Right renal pelvis (tissue), 4 donors: ENCODE measurements at regions not wholly inside any gene's neighbourhood (a gene's known extent, or its start where the extent isn't known, plus 50 kb on each side); places are given as distances from the start of the nearest gene placed in this dataset.

Source experiments
- DNase-seq, 4 donors: peaks; one replicate each; pipeline ENCODE4 v3.0.0-alpha.2; 2013; ENCODE audit warnings: low read depth in 4 of 4, low spot score in 3 of 4, missing footprints in 1 of 4

DNA sequence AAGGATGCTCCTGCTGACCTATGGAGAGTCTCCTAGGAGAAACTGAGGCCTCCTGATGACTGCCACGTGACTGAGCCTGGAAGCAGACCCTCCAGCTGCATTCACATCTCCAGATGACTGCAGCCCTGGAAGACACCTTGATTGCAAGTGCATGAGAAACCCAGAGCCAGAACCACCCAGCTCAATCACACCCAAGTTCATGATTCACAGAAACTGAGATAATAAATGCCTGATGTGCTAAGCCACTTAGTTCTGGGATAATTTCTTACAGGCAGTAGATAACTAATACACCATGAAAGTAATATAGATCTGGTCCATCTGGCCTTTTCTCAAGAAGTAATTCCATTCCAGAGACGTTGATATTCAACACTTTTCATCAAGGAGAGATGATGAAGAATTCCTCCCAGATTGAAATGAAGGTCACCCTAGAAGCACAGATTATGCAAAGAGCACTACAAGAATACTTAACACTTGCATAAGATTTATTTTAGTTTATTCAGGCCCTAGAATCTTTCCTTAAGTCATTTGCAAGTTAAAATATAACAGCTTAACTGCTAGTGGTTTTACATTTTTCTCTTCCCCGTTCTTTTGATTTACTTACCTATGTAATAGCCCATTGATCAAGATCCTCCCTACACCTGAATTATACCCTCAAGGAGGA lies 208.2 kb upstream of the INHBA start:
- DNase-seq: no peak

GRCh38 chr7:41907444-41907843 lies 204.6 kb upstream of the INHBA start:
- no peak for DNase-seq

- DNase-seq: no peak
These were observed 197.6 kb upstream of the INHBA start for GRCh38 chr7:41900532-41900931.

DNA sequence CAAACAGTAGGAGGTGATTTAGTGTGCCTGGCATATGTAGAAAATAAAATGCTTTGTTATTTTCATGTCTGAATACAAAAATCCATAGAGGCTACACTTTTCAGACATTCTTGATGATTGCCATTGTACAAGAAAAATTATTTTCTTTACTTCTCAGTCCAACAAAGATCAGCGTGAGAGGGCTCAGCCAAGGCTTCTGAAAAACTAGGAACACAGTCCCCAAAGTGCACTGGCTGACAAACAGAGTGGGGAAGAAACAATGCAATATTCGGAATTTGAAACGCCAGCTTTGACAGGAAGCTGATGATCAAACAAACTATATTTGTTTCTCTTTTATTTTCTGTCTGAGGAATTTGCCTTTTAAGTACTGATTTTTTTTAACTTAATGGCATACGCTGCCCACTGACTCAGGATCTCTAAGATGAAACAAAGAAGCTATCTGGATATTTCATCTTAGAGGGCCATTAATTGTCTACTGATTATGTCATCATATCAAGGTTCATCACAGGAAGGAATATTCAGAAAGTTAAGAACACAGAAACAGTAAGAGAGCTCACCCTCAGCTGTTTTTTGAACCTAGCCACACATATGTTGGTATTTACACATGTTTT lies 197.0 kb upstream of the INHBA start:
- DNase-seq: no peak

- no peak for DNase-seq
These were observed 190.8 kb upstream of the INHBA start for GRCh38 chr7:41893656-41894055.

DNA sequence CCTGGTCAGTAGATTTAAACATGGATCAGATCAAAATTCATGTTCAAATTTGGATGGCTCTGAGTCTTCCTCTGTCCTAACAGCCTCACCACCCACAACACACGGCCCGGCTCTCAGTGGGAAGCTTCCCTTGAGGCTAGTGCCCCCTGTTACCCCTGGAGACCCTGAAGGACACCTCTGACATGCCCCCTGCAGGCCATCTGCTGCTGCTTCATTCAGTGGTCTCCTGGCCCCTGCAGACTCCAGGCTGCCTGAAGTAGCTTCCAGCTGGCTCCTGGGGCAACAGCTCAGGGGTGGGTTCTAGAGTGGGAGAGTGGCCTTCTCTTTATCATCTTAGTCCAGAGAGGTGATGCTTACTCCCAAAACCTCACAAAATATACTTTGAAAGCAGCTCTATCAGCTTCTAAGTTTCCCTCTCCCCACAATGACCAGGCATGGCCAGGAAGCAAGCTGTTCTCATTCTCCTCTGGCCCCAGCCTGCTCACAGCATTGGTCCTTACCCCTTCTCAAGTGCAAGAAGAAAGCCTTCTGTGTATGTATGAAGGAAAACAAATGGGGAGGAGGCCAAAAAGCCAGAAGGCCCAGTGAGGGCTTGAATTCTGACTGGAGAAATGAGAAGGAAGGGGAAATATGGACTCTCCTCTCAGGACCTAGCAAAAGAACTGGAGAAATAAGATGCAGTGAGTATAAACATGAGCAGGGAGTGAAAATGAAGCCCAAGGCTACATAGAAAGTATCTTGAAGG lies 189.6 kb upstream of the INHBA start:
- no peak for DNase-seq

- no peak for DNase-seq
These were observed 189.1 kb upstream of the INHBA start for GRCh38 chr7:41891950-41892349.

DNA sequence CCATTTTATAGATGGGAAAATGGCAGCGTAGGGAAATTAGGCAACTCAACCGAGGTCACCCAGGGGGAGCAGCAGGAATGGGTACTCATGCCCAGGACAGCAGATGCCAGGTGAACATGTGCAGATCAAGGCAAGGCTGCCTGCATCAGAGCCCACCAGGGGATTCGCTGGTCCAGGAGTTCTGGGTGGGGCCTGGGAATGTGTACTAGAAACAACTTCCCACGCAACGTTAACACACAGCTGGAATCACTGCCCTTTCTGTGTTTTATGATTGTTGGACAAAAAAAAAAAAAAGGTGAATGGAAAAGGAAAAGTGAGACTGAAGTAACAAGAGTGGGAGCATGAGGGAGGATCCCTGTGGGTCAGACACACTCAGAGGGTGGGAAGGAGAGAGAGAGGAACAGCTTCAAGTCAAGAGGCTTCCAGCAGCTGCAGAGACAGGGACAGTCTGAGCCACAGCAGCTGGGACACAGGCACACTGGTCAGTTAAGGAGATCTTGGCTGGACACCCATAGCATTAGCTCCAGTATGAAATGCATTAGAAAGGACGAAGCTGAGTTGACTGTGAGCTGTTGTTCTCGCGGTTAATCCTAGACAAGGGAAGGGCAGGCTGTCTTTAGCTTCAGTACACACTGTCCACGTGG lies 187.9 kb upstream of the INHBA start:
- DNase-seq: no peak

DNA sequence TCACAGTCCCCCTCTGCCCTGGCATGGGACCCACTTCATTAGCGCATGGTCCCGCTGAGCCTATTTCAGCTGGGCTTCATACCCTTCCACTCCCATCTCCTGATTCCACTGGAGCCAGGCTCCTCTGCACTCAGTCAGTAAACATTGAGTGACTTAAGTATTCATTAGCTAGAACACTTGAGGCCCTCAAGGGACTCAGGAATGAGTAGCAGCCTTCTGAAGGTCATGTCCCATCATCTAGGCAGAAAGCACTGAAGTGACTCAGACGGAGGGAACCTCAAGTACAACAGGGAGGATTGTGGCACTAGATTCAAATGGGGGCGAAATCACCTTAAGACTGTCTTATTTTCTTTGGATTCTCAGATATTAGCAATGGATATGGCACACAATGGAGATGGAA lies 186.6 kb upstream of the INHBA start:
- no peak for DNase-seq

DNA sequence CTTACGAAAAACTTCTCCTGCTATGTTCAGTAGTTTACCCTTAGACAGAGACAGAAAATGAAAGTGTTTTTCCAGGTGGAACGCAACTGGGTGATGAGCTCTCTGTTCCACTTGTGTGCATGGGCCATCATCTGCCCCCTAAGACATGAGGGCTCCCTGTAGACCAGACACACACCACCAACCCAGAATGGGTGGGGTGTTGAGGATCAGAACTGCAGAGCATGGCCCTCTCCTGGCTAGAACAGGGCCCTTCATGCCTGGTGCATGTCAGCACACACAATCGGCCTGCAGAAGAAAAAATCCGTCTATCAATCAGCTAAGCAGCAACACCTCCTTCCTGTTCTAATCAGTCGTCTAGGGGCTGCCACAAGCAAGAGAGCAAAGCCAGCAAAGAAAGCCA lies 186.2 kb upstream of the INHBA start:
- no peak for DNase-seq

GRCh38 chr7:41887416-41887815 lies 184.5 kb upstream of the INHBA start:
- DNase-seq: no peak

DNA sequence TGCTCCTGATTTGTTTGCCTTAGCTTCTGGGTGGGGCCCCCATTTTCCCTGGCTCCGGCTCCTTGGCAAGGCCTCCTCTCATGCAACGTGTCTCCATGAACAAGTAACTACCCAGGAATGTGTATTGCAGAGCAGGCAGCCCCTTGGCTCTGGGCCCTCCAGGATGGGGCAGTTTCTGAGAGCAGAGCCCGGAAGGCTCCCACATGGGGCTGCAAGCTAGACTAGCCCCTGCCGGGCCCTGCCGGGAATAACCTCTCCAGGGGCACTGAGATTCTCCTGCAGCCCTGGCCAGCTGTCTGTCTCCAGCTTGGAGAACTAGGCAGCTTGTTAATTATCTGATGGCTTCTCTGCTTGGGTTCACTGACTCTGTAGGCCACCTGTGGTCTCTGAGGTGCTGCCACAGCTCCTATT lies 184.0 kb upstream of the INHBA start:
- DNase-seq: no peak

GRCh38 chr7:41886262-41886900 lies 183.5 kb upstream of the INHBA start:
- DNase-seq: no peak

DNA sequence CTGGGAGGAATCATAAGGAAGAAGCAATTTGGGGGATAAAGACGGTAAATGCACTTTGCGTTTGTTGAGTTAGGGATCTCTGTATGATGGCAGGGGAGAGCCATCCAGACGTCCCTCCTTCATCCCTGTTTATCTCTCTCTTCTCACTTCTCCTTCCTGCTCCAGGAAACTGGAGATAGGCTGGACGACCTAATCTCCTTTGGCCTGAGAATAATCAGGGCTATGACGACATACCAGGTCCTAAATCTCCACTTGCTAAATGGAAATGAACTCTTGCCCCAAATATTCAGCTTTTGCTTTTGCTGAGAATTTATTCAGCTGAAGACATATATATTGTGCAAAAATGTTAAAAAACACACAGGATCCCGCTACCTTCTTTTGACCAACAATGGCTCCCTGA lies 182.9 kb upstream of the INHBA start:
- DNase-seq: no peak

DNA sequence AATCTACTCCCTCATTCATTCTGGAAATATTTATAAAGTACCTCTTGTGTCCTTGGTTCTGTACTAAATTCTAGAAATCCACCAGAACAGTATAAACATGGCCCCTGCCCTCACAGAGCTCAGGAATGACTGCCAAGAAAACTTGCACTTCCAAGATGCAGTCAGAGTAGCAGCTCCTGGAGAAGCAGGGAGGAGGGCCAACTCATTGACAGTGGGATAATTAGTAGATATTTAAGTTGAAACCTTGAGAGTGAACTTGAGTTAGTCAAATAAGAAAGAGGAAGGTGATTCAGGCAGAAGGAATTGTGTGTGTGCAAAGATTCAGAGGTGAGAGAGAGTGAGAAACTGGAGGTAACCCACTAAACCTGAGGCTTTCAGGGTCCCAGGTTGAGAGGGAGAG lies 182.2 kb upstream of the INHBA start:
- no peak for DNase-seq

DNA sequence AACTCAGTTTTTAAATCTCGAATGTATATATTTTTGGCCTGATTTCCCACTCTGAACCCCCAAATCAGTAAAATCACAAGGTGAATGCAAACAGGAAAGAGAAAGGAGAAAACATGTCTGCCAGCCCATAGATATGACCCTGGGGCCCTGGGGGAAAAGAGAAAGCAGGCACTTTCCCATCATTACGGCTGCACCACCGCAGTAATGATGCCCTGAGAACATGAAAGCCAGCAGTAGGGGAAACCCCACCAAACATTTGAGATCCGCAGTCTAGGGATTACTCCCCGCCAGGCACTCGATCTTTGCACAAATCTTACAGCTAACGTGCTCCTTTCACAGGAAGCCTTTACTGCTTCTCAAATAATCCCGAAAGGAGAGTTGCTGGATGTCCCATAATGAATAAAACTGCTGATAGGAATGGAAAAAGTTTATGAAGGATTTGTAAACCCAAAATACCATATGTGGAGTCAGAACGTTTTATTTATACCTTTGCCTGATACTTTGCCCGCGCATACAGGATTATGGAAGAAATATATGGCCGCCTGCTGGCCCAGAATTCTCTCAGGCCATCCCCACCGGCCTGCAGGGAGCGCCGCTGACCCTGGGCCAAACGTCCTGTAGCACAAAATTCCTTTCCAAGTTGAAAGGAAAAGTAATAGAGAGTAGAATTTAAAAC lies 180.0 kb upstream of the INHBA start:
- no peak for DNase-seq

- DNase-seq: no peak
These were observed 179.4 kb upstream of the INHBA start for GRCh38 chr7:41882256-41882655.

- no peak for DNase-seq
These were observed 178.6 kb upstream of the INHBA start for GRCh38 chr7:41881331-41882130.

DNA sequence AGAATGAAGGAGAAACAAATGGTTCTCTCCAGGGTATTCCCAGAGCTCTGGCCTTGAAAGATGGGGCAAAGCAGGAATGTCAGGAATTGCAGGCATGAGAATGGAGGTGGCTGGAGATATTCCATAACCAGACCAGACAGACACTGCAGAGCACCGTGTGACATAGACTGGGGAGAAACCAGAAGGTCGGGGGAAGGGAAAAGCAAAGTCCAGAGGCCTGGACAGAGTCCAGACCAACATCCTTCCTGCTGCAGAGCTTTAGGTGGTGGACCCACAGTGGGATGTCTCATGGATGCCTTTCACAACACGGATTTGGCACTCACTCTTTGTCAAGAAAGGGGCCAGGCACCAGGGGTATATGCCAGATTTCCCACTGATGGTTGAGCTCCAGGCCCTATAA lies 177.2 kb upstream of the INHBA start:
- no peak for DNase-seq

DNA sequence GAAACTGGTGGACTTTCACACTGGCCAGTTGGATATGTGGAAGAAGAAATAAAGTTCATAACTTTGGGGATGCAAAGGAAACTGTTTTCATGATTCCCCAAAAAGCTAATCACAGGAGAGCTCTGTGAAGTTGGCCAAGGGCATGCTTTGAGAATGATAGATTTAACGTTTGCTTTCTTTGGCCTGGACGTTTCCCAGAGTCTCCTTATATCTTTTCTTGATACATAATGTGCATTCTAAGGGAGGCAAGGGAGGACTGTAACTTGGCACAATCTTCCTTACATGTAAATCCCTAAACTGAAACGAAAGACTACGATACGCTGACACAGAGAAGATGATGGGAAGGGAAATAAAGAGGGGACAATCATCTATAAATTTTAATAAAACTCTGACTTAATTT lies 176.5 kb upstream of the INHBA start:
- no peak for DNase-seq
